HG03045 (cell line): ENCODE measurements at regions not wholly inside any gene's neighbourhood (a gene's known extent, or its start where the extent isn't known, plus 50 kb on each side); places are given as distances from the start of the nearest gene placed in this dataset.

Experiments
- ATAC-seq: cut with Tn5 transposase; IDR thresholded peaks from one replicate; pipeline ENCODE4 v1.9.1; 2021; ENCODE audit warnings: mild to moderate bottlenecking, moderate library complexity; ENCODE audit not compliant: unreplicated experiment

DNA sequence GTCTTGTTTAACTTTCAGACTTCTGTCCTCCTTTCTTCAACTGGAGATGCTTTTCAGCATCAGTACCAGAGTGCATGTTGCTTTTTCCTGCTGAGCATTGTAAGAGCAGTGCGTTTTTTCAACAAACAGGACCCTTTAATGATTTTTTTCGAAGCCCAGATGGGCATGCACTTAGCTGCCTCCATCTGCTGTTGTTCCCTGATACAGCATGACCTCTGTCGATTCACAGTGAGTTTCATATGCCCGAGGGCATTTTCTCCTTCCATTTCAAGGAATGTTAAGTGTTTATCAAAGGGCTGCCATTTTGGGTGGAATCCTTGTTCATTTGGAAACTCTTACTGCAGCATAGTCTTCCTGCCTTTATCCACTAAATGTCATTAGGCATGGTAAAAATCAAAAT, 428.6 kb downstream of the DTHD1 start:
- ATAC-seq, result no peak

DNA sequence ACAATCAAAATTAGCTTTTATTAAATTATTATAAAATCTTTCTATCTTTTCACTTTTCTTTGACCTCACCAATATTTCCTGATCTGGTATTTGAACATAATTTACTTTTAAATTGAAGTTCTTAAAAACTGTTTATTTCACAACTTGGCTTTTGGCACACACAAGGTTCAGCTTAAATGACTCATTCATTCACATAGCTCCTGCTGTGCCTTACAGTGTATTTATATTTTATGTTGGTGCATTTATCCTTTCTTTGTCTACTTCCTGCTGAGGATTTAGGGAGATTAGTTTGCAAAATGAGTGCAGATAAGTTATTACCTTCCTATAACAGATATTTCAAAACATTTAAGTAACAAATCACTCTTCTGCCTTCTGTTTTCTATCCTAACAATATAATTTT, 430.6 kb downstream of the DTHD1 start:
- no peak for ATAC-seq

DNA sequence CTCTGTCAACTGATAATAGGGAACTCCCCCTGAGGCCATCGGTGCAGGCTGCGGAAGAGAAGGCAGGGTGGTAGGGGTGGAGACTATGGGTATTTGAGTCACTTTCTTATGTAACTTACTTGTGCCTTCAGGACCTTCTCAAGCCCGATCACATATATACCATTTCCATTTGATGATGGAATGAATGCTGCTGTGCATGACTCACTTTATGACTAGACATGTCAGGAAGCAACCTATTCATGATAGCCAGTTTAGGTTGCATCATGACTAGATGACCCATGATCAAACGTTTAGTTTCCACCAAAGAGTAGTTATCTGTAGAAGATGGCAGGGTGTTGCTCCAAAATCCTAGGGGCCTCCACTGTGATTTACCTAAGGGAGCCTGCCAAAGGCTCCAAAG, 435.5 kb downstream of the DTHD1 start:
- ATAC-seq, result no peak

DNA sequence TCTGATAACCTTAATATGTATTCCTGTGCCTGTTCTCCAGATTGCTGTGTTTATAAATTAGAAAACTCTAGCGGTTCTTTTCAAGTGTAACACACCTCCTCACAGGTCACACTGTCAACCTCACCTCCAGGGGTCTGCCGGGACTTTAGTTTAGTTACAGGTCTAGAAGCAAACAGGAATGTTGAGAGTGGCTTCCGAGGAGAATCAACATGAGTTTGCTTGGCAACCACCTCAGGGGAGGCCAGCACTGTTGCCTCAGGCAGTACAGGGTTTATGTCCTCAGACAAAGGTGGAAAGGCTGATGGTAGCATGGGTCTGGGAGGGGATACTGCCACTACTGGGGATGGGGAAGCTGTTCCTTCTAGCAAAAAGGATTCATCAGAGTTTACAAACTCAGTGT, 438.0 kb downstream of the DTHD1 start:
- no peak for ATAC-seq

DNA sequence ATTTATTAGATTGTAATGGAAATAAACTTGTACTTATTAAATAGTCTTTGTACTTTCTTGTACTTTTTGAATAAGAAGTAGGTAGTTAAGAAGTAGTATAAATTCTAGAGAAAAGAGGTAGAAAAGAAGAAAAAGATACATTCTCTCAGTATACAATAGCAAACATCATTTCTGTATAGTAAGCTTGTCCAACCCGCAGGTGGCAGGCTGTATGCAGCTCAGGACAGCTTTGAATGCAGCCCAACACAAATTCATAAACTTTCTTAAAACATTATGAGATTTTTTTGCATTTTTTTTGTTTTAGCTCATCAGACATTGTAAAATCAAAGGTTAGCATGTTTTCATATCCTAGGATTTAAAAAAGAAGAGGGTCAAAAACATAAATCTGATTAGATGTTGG, 441.6 kb downstream of the DTHD1 start:
- no peak for ATAC-seq

DNA sequence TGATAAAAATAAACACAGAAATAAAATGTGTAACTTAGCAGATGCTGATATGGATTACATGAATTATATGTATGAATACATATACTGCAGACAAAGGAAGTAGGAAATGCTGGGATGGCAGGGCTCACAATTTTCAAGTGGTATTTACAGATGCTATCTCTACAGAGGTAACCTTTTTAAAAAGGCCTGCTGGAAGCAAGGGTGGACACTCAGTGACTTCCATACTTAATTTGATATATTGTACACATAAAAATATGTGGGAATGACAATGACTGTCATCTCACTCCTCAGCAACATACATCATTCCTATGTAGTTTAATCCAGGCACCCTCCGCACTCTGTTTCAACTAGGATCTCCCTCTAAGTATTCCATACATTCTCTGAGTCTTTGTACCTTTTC, 452.9 kb downstream of the DTHD1 start:
- no peak for ATAC-seq

DNA sequence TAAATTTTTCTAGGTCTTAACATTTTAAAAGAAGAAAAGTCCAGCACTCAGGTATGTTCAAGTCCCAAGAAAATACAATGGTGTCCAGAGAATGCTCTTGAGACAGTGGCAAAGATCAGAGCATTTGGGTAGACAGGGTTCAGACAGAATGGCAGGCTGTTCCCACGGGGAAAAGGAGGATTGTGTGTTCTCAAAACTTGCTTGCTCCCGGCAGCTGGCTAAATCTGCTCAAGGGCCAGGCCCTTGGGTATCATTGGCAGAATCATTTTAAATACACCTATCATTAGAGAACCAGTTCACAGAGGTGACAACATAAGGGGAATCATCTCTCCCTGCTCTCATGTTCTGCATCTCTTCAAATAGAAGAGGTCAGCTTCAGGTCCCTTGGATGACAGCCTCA, 456.3 kb downstream of the DTHD1 start:
- ATAC-seq, result no peak

DNA sequence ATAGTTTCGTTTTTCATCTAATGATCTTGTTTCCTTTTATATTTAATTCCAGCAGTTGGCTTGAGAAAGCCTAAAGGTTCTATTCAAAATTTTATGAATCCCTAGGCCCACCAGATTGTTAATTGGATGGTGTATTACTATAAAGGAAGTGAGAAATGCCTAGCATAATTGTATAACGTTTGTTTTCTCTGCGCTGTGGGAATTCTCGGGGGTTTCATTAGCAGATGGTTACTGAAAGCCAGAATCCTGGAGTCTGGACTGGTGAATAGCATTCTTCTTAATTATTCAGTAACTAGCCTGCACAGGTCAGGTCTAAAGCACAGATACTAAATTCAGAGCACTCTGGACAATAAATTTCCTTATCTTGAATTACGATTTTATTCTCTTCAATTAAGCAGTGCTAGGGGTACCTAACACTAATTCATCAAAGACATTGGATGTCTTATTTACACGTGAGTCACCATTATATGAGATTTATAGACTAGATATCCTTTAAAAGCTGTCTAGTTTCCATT, 459.4 kb downstream of the DTHD1 start:
- no peak for ATAC-seq

DNA sequence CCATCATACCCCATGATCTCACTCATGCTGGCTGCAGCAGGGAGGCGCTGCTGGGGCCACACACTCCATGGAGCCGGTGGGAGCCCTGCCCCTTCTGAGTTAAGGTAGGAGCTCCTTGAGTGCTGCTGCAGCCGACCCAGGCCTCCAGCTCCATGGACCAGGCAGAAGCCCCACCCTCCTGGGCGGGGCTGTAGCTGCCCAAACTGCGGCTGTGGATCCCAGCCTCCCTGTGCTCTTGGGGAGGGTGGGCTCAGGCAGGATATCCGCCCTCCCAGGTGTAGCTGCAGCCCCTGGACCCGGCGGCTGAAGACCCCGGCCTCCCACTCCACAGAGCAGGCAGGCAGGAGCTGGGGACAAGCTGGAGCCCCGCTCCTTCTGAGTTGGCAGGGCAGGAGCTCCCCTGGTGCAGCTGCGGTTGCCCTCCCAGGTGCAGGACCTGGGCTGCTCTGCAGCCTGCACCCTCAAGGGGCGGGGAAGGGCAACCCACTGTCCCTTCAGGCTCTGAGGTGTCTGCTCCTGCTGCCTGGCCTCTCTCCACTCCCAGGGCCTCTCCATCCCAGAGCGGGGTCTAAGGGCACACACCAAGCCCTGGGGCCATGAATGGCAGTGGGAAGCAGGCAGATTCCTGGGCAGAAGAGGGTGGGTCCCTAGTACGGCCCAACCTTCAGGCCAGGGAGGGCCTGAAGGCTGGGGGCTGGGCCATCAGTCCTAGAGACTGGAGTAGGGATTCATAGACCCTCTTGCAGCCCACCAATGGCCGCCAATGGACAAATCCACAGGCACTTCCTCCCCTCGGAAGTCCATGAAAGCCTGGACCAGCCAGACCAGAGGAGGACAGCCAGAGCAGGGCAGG, 466.1 kb downstream of the DTHD1 start:
- no peak for ATAC-seq

DNA sequence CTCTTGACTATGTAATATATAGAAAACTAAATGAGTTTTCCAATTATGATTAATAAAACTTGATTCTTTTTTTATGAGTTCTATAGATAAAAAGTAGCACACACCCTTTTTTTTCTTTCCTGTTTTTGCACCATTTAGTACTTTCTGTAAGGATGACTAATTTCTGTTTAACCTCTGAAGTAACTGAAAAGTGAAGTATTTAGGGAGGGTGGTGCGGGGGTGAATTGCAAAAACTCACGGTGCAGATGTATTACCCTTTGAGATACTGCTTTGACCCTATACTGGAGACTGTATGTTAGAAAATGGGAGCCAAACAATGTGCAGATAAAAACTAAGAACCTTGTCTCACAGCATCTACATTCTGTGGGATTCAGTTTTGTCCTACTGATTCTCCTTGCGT, 471.6 kb downstream of the DTHD1 start:
- ATAC-seq, result no peak

DNA sequence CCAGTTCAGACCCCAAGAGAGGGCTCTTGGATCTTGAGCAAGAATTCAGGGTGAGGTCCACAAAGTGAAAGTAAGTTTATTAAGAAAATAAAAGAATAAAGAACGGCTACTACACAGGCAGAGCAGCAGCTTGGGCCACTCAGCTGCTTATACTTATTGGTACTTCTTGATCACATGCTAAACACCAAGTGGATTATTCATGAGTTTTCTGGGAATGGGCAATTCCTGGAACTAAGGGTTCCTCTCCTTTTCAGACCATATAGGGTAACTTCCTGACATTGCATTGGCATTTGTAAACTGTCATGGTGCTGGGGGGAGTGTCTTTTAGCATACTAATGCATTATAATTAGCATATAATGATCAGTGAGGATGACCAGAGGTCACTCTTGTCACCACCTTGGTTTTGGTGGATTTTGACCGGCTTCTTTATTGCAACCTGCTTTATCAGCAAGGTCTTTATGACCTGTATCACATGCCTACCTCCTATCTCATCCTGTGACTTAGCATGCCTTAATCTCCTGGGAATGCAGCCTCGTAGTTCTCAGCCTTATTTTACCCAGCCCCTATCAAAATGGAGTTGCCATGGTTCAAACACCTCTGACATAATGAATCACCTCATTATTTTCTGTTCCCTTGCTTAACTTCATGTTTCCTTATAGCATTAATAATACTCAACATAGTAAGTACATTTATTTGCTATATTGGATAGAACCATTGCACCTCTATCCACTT, 476.3 kb downstream of the DTHD1 start:
- no peak for ATAC-seq

DNA sequence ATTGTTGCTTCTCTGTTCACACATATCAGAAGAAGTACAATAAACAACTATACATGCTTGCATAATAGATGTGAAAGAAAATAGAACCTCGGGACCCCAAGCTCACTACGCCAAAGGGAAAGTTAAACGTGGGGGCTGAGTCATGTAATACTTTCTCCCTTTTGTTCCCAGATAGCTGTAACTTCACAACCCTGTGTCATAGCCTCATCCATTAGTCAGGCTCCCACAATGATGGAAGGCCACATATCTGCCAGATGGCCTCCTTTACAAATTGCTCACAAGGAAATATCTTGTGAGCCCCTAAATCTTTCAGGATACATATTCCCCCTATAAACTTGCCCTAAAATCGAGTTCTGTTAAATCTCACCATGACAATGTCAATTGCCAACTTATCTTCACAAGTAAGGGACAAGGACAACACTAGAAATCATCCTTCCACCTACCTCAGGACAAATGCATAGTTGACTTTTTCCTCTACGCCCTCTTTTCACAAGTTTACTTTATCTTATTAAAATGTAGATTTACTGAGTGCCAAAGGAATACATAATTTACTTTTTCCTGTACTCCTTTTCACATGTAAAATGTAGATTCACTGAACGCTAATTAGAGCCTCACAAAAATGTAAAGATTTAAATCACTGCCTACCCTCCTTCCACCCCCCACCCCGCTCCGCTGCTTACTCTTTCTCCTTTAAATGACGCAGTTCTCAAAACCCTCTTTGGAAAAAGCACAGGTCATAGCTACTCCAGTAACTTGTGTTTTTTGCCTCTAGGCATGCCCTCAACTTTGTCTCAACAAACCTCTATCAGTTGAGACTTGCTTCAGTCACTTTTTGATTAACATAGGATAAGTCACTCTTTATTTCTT, 477.1 kb downstream of the DTHD1 start:
- no peak for ATAC-seq

DNA sequence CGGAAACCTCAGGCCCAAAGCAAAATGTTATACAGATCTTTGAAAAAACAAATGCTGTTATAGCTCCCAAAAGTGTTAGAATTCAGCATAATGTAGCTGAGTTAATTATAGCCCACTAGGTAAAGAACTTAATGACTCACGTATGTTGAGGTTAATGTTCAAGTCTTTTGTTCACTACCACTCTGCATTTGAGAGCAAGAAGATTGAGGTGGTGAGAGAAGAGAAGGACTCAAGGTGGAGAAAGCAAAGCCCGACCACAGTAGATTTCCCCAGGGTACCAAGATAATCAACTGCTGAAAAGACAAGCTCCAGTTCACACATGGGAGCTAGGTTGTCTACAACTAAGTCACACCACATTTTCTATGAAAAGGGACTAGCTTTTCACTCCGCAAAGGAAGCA, 480.2 kb downstream of the DTHD1 start:
- ATAC-seq, result no peak

DNA sequence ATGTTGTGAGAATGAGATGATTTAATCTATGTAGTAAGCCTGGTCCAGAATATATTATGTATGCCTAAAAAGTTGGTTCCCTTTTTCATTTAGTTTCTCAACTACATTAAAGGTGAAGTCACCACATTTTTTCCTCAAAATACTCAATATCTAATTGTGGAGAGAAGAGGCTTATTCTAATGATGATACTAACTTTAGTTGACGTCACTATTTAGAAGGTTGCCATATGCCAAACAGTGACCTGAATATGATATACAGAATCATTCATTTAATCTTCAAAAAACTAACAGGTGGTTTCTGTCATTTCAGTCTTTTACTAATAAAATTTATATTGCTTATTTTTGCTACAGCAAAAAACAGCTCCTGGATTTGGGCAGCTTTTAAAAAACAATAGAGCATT, 480.7 kb upstream of the NWD2 start:
- no peak for ATAC-seq

DNA sequence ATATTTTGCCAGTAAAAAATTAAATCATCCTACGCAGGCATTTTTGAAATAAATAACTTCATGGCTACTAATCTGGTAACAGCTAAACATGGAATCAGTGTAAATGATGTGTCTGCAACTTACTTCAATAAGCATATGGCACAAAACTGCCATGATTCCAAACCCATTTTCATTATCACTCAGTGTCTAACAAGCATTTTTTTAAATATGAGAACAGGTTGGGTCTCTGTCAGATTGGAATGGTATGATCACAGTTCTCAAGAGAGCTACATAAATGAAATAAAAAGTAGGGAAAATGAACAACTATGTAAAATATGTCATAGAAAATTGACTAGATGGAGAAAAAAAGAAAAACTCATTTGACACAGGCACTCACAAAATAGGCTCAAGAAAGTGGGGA, 476.9 kb upstream of the NWD2 start:
- no peak for ATAC-seq

DNA sequence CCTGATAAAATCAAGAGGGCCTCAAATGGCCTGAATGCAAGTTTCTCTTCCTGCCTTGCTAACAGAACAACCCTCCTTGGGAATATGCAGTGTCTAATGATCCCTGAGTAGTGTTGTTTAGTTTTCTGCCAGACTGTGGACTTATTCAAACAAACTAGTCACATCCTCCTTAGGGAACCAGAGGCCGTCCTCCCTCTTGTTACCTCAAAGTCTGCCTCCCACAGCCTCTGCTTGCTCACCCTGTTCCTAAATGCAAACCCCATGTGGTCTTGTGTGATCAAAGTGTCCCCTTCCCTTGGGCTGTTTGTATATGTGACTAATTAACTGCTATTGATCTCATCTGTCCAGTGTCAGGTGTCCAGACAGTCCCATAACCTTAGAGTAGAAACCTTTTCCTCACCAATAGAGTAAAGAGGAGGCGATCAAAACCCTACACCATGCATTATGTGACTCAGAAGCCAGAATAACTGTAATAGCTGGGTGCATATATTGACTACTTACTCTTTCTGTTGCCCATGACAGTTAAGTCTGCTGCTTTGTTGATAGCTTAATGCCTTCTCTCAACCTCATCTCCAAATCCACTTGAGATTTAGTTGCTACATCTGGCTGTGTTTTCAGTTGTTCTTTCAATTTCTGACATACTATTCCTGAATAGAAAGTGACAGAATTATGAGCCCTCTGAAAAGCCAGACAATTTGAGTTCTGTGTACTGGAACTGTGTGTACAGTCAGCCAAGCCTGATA, 473.0 kb upstream of the NWD2 start:
- ATAC-seq, result no peak

DNA sequence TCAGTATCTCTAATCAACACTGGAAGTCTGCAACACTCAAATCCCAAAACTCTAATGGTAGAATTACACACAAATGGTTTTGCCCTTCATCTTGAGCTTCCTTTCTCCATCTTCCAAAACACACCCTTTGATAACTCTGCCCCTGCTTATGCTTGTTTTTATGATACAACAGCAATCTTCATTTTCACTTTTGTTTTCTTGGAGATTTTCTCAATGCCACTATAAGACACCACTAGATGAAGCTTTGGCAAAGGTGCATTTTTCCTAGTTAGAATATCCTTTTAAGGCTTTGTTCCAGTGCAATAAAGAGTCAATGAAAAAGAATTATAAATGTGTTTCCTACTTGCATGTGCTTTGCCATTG, 472.4 kb upstream of the NWD2 start:
- no peak for ATAC-seq

DNA sequence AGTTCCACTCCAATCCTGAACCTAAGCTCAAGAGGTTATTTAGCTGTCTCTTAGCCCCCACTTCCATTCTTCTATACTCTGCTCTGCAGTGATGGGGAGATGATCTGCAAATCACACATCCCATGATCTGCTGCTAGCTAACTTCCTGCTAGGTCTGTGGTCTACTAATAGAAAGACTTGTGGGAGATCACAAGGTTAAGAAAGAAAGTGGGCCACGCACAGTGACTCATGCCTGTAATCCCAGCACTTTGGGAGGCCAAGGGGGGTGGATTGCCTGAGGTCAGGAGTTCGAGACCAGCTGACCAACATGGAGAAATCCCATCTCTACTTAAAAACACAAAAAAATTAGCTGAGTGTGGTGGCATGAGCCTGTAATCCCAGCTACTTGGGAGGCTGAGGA, 471.1 kb upstream of the NWD2 start:
- ATAC-seq, result no peak

DNA sequence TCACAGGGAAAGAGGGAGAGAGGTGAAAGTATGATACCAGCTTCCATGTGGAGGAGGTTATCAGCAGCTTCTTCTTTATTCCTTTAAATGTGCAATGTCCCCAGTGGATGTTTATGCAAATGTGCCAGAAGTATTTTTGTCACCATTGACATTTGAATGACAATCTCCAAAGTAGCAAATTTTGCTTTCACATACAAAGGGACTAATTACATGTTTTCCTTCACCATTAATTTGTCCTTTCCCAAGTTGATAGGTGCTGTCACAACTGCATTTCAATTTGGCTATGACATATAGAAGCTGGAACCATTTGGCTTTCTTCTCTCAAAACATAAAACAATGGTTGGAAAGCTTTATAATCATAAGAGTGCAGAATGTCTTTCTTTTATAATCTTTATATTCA, 469.0 kb upstream of the NWD2 start:
- no peak for ATAC-seq

DNA sequence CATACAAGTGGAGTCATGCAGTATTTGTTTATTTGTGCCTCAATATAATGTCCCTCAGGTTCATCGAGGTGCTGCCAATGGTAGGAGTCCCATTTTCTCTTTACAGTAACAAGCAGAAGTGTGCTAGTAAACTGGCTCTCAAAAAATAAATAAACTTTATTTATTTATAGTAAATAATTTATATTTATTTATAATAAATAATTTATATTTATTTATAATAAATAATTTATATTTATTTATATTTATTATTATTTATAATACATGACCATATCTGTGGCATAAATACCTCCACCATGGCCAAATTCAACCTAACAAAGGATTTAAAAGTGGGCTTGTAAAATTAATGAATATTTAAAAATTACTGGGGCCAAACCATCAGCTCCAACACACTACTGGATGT, 464.9 kb upstream of the NWD2 start:
- no peak for ATAC-seq

DNA sequence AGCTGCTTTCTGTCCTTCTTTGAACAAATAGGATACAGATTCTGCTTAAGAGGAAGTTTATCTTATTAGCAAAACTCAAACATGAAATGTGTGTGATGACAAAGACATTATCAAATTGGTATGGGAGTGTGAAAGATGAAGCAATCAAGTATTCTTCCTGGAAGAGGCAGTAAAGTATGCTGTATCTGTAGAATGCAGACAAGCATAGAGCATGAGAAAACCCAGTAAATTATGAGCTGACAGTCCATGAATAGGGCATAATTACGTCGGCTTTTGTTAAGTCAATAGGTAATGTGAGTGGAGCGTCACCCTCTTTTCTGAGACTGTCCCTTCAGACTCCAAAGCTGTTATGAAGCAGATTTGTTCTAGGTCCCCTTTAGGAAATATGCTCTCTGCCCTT, 458.6 kb upstream of the NWD2 start:
- no peak for ATAC-seq
